ENCODE measurements at regions not wholly inside any gene's neighbourhood (a gene's known extent, or its start where the extent isn't known, plus 50 kb on each side); places are given as distances from the start of the nearest gene placed in this dataset.
A peak's percentile ranks its signal among the peaks of the same experiment; 100 is the strongest.

DNA sequence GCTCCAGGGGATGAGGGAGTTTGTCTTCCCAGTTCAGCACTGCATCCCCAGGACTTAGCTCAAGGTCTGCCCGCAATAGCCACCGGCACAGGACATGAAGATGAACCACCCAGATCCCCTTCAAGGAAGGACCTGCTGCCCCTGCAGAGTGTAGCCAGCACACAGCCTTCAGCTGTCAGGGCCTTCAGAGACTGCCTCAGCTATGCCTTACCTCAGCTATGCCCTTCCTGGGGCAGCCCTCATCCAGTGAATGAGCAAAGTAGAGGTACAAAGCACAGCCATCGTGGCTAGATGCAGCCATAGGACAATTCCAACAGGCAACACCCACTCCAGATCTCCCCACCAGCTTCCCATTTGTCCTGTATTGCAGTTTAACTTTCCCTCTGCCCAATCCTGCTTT, 291.2 kb upstream of the STT3B start (continued):
- TF ChIP-seq NFE2L2 (conservative IDR thresholded peaks at IDR 0.05; ENCODE audit: low read length) (no peak), RAD21 (conservative IDR thresholded peaks at IDR 0.05 in 1 of 2, IDR thresholded peaks at IDR 0.05 in 1 of 2) (no peak)

- TF ChIP-seq TFCP2L1 (CRISPR knock-in tag; IDR thresholded peaks at IDR 0.05) (no peak), RAD21 (conservative IDR thresholded peaks at IDR 0.05 in 1 of 2, IDR thresholded peaks at IDR 0.05 in 1 of 2) (no peak), HOXB13 (CRISPR knock-in tag; IDR thresholded peaks at IDR 0.05; ENCODE audit: low read depth) (no peak), HDAC2 (IDR thresholded peaks at IDR 0.05) (no peak)
- no peak for DNase-seq (ENCODE audit: low read depth in 1 of 2, low spot score in 1 of 2)
- ChIA-PET CTCF (interaction anchor here (0.6 to 0.9 kb wide), 2 partner anchors 10 to 83 kb away, joined by 3 read pairs; no protein-coding TSS in a partner anchor), POLR2A (no interaction called here)
- no peak overlapping the region for H3K27ac ChIP-seq
- H3K9me3 ChIP-seq = no peaks in the 10 kb centered on the region
- FAIRE-seq = no peak
- H3K4me1 ChIP-seq = no peaks in the 10 kb centered on the region
- WGBS (ENCODE audit: missing lambda C conversion rate) = 43% methylated on average over 3 of the region's 3 CpGs
- no peak overlapping the region for H3K4me2 ChIP-seq
- no peak for ATAC-seq
- no peak overlapping the region for H3K4me3 ChIP-seq
Observed at GRCh38 chr3:31242026-31242960, 290.4 kb upstream of the STT3B start.

- Histone ChIP-seq H3K4me1 (no peaks in the 10 kb centered on the region), H3K9me3 (no peaks in the 10 kb centered on the region), H3K27ac (no peak overlapping the region), H3K4me3 (no peak overlapping the region), H3K4me2 (no peak overlapping the region)
- POLR2A ChIA-PET = no interaction called here
- no peak for ATAC-seq
- WGBS (ENCODE audit: missing lambda C conversion rate) = 65% methylated on average over 6 of the region's 6 CpGs
- TF ChIP-seq, protein P1, sequence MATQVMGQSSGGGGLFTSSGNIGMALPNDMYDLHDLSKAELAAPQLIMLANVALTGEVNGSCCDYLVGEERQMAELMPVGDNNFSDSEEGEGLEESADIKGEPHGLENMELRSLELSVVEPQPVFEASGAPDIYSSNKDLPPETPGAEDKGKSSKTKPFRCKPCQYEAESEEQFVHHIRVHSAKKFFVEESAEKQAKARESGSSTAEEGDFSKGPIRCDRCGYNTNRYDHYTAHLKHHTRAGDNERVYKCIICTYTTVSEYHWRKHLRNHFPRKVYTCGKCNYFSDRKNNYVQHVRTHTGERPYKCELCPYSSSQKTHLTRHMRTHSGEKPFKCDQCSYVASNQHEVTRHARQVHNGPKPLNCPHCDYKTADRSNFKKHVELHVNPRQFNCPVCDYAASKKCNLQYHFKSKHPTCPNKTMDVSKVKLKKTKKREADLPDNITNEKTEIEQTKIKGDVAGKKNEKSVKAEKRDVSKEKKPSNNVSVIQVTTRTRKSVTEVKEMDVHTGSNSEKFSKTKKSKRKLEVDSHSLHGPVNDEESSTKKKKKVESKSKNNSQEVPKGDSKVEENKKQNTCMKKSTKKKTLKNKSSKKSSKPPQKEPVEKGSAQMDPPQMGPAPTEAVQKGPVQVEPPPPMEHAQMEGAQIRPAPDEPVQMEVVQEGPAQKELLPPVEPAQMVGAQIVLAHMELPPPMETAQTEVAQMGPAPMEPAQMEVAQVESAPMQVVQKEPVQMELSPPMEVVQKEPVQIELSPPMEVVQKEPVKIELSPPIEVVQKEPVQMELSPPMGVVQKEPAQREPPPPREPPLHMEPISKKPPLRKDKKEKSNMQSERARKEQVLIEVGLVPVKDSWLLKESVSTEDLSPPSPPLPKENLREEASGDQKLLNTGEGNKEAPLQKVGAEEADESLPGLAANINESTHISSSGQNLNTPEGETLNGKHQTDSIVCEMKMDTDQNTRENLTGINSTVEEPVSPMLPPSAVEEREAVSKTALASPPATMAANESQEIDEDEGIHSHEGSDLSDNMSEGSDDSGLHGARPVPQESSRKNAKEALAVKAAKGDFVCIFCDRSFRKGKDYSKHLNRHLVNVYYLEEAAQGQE (IDR thresholded peaks at IDR 0.05) = no peak
- TF ChIP-seq CBX2 (IDR thresholded peaks at IDR 0.05; ENCODE audit: borderline replicate concordance, low read depth) = no peak
- no peak for TF ChIP-seq SMC3 (IDR thresholded peaks at IDR 0.05)
- no peak for TF ChIP-seq FOXS1 (CRISPR knock-in tag; IDR thresholded peaks at IDR 0.05)
- no peak for TF ChIP-seq HOXA7 (CRISPR knock-in tag; IDR thresholded peaks at IDR 0.05)
- no peak for TF ChIP-seq ZNF302 (CRISPR knock-in tag; IDR thresholded peaks at IDR 0.05)
- TF ChIP-seq KDM5A (IDR thresholded peaks at IDR 0.05) = no peak
- TF ChIP-seq RFX5 (IDR thresholded peaks at IDR 0.05) = no peak
- TF ChIP-seq HOXB13 (CRISPR knock-in tag; IDR thresholded peaks at IDR 0.05; ENCODE audit: low read depth) = no peak
- no peak for TF ChIP-seq ESRRA (IDR thresholded peaks at IDR 0.05; ENCODE audit: borderline replicate concordance, low read length)
- TF ChIP-seq JUNB (IDR thresholded peaks at IDR 0.05) = no peak
- no peak for TF ChIP-seq POLR2A (IDR thresholded peaks at IDR 0.05; ENCODE audit: low read length)
- no peak for TF ChIP-seq BHLHE40 (IDR thresholded peaks at IDR 0.05; ENCODE audit: low read depth, low read length)
- TF ChIP-seq HOXB5 (CRISPR knock-in tag; IDR thresholded peaks at IDR 0.05) = no peak
- TF ChIP-seq SREBF2 (IDR thresholded peaks at IDR 0.05) = no peak
- TF ChIP-seq, protein P2, sequence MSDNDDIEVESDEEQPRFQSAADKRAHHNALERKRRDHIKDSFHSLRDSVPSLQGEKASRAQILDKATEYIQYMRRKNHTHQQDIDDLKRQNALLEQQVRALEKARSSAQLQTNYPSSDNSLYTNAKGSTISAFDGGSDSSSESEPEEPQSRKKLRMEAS (IDR thresholded peaks at IDR 0.05) = no peak
- no peak for TF ChIP-seq HDAC2 (IDR thresholded peaks at IDR 0.05)
- TF ChIP-seq TP53 (CRISPR knock-in tag; IDR thresholded peaks at IDR 0.05) = no peak
- CTCF ChIA-PET = no interaction called here
- FAIRE-seq = peak; percentile 7
- DNase-seq (ENCODE audit: low read depth in 1 of 2, low spot score in 1 of 2) = no peak
Observed at GRCh38 chr3:31244929-31245817, 287.6 kb upstream of the STT3B start.

Measured in A549 (cell line).